Cerebellar nuclear complex (tissue), 1 donor: ENCODE measurements at regions not wholly inside any gene's neighbourhood (a gene's known extent, or its start where the extent isn't known, plus 50 kb on each side); places are given as distances from the start of the nearest gene placed in this dataset.
"Not testable (repeated sequence)": the region's sequence is repeated elsewhere in the genome, so short reads cannot be mapped to it uniquely, and the experiment has no call there.

Experiments used
- DNase-seq, 2 experiments: peaks; one replicate each; lab custom pipeline; 2025; lab: John Stamatoyannopoulos, UW

DNA sequence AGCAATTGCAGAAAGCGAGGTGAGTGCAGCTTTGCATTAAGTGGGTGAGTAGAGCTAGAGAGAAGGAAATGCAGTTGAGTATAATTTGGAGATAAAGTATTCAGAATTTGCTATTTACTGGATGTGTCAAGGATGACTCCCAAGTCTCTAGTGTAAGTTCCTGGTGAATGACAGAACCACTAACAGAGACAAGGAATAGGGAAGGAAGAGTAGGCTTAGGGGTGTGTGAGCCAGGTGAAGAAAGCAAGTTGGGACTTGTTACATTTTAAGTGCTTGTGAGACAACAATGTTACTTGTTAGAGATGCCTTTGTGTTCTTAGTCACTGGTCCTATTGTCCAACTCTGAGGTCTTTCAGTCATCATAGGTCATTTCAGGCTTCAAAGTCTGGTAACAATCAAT is 70.8 kb downstream of the TBC1D26 start:
- DNase-seq = not testable (repeated sequence)

DNA sequence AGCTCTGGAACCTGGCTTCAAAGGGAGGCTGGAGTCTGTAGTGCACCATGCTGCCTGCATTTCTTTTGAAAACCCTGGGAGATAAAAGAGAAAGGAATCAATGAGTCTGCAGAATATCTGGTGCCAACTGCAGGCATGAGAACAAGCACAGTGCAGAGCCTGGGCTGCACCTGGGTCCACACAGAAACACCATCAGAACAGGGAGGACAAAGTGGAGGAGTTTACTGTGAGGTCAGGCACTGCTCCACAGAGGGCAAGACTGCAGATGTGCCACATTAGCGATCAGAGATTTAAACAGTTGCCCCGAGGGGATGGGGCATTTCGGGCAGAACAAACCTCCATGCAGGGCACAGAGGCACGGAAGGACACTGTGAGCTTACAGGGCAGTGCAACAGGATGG is 74.7 kb downstream of the TBC1D26 start:
- not testable (repeated sequence) for DNase-seq

DNA sequence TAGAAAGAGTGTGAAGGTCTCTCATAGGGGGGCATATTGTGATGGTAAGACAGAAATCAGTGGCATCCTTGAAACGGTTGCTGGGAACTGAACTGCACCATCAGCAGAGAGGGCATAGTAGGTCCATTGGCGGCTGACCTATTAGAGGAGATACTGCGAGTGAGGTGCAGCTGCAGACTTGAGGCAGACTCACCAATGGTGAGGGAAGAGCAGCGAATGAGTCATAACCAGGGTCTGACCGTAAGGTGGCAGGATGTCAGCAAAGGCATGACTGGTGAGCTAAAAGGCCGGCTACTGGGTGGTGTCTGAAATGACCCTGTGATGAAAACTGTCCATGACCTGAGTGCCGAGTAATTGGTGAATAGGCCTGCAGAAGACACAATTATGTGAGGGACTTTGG is 81.3 kb downstream of the TBC1D26 start:
- not testable (repeated sequence) for DNase-seq

DNA sequence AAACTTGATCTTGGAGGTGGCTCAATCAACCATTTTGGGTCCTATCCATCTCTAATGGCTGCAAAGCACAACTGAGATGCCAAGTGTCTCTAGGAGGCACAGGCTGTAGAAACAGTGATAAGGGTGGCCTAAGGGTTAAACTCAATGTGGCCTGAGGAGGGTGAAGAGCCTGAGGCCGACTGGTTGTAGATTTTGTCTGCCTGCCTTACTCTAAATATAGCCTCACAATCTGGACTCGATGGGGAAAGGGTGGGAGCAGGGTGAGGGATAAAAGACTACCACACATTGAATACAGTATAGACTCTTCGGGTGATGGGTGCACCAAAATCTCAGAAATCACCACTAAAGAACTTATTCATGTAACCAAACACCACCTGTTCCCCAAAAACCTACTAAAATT is 81.9 kb downstream of the TBC1D26 start:
- DNase-seq = not testable (repeated sequence)

DNA sequence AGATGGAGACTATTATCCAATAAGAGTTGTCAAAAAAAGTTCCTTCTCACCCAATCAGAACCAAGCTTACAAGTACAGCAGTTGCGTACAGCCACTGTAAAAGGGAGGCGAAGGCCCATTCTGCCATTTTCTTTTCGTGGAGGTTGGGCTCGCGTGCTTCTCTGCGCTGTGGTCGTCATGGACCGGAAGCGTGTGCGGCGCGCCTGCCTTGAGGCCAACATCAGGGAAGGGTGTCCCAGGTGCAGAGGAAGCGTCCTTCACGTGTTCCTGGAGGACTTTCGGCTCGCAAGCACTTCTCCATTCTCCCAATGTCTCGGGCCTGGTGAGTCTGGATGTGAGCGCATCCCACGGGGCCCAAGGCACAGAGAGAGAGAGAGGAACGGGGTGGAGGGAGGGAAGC is 85.8 kb downstream of the TBC1D26 start:
- DNase-seq = not testable (repeated sequence)

DNA sequence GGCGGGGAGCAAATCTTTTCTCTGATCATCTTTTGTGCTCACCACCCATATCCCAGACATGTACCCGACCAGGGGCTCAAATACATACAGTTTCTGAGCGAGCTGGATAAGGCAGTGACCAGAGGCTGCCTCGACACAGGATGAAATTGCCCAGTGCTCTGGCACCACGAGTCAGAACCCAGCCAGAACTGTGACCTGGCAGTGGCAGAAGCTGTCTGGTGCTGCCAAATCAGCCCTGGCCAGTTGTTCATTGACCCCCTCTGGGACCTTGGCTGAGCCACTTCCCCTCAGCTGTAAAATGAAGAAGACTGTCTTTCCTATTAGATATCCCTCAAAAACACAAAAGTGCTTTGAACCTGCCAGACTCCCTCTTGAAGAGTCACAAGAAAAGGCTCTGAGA is 90.2 kb downstream of the TBC1D26 start:
- not testable (repeated sequence) for DNase-seq

DNA sequence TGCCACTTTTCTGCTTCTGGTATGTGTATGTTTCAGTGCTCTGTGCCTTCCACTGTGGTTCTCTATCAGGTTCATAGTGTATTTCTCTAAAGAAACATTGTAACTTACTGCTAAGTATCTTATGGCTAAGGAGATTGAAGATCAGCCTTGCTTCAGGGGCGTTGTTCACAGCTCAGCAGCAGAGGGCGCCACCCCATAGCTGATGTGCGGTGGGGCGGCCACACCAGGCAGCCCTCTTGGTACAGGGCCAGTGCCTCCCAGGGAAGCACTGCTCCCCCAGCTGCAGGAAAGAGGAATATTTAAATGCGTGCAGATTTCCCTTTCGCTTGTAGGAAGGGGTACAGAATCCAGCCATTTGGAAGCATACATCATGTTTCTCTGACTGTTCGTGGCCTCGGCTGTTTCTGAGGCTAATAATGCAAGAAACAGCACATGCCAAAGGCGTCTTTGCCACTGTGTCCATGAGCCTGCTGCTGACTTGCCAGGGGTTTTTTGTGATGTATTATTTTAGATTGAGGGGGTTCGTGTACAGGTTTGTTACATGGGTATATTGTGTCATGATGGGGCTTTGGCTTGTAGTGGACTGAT is 96.7 kb downstream of the TBC1D26 start:
- peak in 1 of 2 experiments; percentile 1 for DNase-seq

DNA sequence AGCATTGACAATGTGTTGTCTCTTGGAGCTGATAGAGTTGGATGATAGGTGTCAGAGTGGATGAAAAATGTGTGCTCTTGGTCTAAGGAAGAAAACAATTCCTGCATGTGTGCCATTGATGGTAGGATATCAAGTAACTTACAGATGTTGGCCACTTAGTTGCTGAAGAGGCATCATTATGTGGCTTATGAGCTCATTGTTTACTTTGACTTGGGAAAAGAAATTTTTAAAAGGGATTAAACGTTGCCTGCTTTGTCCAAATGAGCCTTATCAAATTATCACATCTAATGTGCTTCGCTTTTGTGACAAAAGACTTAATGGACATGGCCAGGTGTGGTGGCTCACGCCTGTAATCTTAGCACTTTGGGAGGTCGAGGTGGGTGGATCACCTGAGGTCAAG is 98.1 kb downstream of the TBC1D26 start:
- DNase-seq = not testable (repeated sequence)

DNA sequence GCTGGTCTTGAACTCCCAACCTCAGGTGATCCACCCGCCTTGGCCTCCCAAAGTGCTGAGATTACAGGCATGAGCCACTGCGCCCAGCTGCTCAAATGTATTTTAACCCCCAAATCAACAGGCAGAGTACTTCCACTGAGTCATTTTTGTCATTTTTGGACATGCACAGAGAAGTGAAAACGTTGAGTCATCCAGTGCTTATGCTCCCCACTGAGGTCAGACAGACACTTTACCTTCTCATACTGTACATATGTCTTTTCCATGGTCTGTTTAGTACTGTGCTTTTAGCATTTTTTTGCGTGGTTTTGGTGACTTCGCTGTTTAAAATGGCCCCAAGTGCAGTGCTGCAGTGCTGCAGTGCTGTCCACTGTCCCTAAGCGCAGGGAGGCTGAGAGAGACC is 99.1 kb downstream of the TBC1D26 start:
- not testable (repeated sequence) for DNase-seq

DNA sequence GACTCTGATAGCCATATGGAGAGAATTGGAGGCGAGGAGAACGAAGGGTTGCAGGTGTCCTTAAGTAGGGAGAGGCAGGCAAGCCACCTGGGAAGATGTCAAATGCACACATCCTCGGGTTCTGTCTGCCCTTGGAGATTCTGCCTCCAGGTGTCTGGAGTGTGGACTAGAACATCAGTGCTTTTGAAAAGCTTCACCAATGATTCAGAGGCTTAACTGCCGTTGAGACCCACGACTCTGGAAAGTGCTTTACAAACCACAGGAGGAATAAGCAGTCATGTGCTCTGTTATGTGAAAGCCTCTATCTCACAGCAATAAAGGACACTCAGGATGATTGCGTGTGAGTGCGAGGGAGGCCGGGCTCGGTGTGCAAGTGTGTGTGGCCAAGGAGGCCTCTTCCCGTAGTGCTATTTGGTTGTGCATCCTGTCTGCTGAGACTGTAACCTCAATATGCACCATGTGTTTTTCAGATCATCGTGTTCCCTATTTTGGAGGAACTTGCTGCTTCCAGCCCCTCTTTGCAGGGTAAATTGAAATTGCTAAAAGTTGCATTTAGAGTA is 100.9 kb downstream of the TBC1D26 start:
- DNase-seq = not testable (repeated sequence)

DNA sequence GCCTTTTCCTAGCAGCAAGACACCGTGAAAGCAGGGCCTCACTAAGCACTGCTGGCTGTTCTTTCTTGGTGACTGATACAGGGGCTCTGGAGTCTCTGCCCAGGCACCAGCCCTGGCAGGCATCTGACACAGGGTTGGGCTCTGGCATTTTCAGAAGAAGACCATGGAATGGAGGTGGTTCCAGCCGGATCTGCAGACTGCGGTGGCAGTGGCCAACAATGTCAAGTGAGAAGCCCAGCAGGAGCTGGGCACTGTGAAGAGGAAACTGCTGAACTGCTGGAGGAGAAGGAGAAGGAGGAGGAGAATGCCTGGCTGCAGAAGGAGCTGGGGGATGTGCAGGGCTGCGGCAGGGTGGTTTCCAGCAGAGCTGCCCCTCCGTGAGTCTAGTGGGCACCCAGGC is 101.8 kb downstream of the TBC1D26 start:
- not testable (repeated sequence) for DNase-seq

DNA sequence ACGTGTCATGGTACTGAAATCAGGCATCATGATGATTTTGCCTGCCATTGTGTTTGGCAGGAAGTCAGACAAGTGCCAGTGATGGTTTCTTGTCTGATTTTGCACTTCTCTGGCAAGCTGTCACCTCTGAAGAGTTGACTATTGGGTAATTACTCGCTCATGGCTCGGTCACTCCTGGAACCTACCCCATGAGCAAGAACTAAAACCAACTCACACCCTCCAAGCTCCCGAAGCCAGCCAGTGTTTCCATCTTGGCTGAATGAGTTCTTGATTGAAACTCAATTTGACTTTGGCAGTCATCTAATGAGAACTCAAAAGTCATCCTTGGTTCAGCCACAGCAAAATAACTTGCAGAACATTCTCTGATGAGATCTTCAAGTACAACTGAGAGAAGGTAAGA is 103.4 kb downstream of the TBC1D26 start:
- not testable (repeated sequence) for DNase-seq

DNA sequence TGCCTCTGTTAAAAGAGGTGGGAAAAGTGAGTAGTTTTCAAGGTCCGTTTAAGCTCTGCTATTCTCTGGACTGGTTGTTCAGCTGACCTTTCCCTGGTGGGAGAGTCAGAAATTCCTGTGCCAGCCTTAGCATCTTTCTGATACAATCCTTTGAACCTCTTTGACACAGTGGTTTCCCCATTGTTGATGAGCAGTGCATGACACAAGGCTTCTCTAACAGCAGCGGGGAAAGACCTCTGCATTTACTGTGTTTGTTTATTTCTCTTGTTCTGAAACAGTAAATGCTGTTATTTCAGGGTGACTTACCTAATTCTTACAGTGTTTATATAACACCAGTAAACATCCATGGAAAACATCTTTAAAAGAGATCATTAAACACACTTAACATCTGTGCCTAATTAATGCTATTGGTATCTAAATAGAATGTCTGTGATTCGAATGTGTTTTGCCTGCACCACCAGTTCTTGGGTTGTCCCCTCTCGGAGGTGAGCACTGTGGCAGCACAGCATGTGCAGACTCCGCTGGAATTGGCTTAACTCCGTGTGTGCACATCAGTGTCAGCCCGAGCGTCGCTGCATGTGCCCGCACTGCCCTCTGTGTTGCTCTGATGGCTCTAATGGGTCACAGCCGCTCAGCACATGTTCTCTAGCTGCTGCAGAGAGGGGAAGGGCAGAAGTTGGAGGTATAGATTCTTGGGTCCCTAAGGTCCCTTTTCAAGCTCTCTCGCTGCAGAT is 104.3 kb downstream of the TBC1D26 start:
- not testable (repeated sequence) for DNase-seq

DNA sequence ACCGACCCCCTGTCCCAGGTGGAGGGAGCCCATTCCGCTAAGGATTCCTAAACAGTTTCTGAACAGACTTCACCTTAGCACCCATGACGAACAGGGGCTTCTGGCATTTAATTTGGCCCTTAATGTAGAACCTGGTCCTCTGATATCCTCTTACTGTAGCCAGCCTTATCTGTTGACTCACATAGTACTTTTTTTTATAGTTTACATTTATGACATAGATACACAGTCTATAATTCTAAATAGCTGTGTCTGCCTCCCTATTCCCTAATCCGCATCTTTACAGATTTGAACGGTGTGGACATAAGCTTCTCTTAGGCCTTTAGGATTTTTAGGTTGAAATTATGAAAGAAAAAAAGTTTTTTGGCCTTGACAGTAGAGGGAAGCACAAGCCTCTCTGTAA is 104.9 kb downstream of the TBC1D26 start:
- DNase-seq = not testable (repeated sequence)

DNA sequence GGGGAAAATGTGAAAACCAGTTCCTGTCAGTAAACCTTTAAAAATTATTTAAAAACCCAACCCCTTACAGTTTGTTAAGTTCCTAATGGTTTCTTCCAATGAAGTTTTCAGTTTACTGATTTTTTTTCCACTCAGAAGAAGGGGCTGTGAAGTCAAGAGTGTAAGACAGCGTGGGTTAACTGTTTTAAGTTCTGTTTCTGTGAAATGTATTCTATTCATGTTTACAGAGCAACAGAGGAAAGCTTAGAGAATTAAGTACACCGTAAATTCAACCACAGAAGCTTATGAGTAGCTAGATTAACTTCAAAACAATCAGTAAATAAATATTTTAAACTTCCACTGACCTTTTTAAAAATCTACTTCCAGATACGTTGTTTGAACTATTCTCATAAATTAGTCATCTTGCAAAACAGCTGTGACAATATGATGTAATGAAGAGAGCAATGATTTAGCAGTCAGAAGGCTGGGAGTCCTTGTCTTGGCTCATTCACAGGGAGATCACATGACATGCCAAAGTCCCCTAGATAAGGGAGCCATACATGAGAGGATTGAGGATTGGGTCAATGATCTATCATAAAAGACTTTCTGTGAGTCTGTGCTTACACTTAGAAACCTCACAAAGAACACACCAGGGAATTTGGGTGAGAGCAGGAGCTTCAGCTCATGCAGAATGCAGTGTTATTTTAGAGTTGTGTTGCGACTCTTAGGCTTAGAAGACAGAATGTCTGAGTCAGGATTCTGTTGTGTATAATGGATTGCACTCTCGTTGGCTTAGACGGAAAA is 97.3 kb upstream of the ADORA2B start:
- not testable (repeated sequence) for DNase-seq

DNA sequence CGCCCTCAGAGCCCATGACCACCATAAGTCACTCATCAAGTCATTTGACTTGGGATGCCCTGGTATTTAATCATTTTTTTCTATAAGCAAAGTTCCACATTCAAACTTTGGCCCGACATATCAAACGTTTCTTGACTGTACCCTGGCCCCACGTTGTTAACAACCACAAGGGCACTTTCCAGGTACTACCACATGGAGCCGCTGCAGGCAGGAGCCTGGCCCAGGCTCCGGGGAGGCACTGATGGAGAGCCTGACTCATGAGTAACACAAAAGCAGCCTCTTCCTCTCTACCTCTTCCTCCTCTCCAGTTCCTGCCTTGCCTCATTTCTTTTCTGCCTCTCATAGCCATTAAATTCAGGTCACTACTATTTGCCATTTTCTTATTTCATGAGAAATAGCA is 95.9 kb upstream of the ADORA2B start:
- not testable (repeated sequence) for DNase-seq

DNA sequence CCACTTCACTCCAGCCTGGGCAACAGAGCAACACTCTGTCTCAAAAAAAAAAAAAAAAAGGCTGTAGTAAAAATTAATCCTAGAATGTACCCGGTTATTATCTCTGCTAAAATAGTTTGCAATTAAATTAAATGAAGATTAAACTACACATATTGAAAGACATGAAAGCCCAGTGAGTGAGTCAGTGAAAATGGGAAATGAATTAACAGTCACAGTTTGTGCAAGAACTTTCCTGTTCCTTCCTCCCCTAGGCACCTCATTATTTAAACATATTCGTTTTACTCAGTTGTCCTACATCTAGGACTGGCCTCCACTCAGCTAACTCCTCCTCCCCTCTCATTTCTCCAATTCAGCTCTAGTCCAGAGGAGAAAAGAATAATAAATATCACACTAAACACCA is 94.9 kb upstream of the ADORA2B start:
- not testable (repeated sequence) for DNase-seq

DNA sequence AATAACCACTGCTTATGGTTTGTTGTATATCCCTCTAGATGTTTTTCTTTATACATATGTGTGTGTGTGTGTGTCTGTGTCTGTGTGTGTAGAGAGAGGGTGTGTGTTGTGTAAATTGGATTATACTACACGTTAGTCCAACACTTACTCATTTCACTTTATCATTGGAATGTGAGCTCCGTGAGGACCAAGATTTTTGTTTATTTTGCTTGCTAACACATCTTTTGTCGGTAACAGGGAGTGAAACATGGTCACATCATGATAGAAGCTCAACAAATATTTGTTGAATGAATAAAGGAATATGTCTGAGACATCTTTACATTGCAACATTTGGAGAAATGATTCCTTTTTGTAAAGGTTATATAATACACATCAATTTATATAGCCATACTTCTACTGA is 94.2 kb upstream of the ADORA2B start:
- DNase-seq = not testable (repeated sequence)

DNA sequence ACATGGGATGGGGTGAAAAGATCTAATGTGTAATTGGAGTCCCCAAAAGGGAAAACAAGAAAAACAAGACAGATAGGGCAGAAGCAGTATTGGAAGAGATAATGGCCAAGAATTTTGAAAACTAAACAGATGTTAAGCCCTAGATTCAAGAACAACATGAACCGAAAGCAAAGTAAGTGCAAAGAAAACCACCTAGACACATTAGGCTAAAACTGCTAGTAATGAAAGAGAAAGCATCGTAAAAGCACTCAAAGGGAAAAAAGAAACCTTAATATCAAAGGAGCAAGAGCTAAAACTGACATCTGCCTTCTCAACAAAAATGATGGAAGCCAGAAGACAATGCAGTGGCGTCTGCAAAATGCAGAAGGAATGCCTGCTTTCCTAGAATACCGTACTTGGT is 92.1 kb upstream of the ADORA2B start:
- not testable (repeated sequence) for DNase-seq

DNA sequence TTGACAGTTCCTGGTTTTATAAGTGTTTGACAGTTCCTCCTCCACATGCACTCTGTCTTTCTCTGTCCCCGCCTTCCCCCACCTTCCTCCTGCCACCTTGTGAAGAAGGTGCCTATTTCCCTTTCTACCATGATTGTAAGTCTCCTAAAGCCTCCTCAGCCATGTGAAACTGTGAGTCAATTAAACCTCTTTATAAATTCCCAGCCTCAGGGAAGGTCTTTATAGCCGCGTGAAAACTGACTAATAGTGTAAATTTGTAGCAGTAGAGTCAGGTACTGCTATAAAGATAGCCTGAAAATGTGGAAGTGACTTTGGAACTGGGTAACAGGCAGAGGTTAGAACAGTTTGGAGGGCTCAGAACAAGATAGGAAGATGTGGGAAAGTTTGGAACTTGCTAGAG is 88.7 kb upstream of the ADORA2B start:
- DNase-seq = not testable (repeated sequence)

DNA sequence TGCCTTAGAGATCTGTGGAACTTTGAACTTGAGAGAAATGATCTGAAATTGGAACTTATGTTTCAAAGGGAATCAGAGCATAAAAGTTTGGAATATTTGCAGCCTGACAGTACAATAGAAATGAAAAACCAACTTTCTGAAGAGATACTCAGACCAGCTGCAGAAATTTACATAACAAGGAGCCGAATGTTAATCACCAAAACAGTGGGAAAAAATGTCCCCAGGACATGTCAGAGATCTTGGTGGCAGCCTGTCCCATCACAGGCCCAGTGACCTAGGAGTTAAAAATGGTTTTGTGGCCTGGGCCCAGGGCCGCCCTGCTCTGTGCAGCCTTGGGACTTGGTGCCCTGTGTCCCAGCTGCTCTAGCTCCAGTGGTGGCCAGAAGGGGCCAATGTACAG is 88.2 kb upstream of the ADORA2B start:
- not testable (repeated sequence) for DNase-seq

DNA sequence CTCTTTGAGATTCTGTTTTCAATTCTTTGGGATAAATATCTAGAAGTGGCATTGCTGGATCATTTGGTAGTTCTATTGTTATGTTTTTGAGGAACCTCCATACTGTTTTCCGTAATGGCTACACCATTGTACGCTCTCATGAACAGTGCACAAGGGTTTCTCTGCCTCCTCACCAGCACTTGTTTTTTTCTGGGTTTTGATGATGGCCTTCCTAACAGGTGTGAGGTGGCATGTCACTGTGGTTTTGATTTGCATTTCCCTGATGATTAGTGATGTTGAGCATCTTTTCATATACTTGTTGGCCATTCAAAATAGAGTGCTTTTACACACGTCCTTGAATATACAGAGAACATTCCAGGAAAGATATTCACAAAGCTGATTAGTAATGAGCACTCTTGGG is 86.8 kb upstream of the ADORA2B start:
- not testable (repeated sequence) for DNase-seq
